ENCODE measurements at regions not wholly inside any gene's neighbourhood (a gene's known extent, or its start where the extent isn't known, plus 50 kb on each side); places are given as distances from the start of the nearest gene placed in this dataset.
"Not testable (repeated sequence)": the region's sequence is repeated elsewhere in the genome, so short reads cannot be mapped to it uniquely, and the experiment has no call there.

GRCh38 chr13:21228738-21229137 lies 52.3 kb downstream of the MRPL57 start:
- DNase-seq (ENCODE audit: low spot score) = no peak

GRCh38 chr13:21229241-21230024 lies 53.0 kb downstream of the MRPL57 start:
- DNase-seq (ENCODE audit: low spot score) = no peak

GRCh38 chr13:21230516-21230915 lies 54.1 kb downstream of the MRPL57 start:
- no peak for DNase-seq (ENCODE audit: low spot score)

DNA sequence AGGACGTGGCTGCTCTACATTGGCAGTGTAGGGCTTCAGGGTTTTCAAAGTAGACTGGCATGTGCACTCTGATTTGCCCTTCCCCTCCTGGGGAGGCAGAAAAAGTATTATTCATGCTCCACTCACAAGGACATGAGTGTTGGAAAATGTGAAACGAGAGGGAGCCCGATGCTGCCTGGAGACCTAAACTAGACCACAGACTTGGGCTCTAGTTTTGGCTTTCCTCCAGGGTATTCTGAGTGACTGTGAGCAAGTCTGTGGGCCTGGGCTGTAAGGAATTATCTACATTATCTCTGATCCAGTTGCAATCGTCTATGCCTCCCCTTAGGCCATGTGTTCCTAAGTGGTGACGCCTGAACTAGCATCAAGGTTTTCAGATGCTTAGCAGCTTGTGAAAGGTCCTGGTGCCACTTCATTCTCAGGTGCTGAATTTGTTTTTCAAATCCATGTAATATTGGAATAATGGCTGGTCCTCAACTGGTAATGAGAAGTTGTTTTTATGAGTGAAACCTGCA lies 55.0 kb downstream of the MRPL57 start:
- DNase-seq (ENCODE audit: low spot score) = no peak

- DNase-seq (ENCODE audit: low spot score) = no peak
Measured at GRCh38 chr13:21232196-21232595, 55.7 kb downstream of the MRPL57 start.

GRCh38 chr13:21232599-21232998 lies 56.1 kb downstream of the MRPL57 start:
- no peak for DNase-seq (ENCODE audit: low spot score)

GRCh38 chr13:21233086-21233485 lies 56.6 kb downstream of the MRPL57 start:
- DNase-seq (ENCODE audit: low spot score) = no peak

DNA sequence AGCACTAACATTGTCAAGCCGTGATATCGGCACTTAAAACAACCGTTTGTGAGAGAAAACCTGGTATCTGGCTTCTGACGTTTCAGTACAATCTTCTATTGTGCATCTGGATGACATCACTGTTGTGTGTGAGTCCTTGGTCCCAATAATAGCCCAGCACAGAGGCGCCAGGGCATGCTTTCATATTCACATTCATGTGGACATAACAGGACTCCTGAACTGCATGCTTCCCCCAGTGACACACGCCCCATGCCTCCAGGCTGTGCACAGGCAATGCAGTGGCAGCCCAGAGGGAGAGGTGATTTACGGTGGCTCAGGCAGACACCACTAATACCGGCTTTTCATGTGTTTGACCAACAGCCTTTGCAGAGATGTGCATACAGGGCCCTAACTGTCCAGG lies 58.1 kb downstream of the MRPL57 start:
- no peak for DNase-seq (ENCODE audit: low spot score)

GRCh38 chr13:21235174-21235573 lies 58.7 kb downstream of the MRPL57 start:
- DNase-seq (ENCODE audit: low spot score) = no peak

GRCh38 chr13:21237081-21237480 lies 60.6 kb downstream of the MRPL57 start:
- no peak for DNase-seq (ENCODE audit: low spot score)

DNA sequence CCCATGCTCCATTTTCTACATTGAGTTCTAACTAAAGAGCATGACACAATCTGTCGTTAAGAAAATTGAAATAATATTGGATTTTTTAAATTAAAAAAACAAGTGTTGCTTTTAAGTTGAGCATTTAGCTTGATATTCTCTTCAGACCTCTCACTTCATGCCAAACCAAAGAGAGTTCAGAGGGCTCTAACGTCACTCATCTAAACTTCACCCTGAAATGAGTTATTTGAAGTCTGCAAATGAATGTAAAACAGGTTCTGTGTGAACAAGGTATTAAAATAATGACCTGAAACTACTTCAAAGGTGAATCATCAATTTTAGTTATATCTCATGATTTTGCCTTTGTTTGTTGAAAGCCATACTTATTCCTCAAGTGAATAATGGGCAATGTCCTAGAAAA lies 61.8 kb downstream of the MRPL57 start:
- no peak for DNase-seq (ENCODE audit: low spot score)

GRCh38 chr13:21240586-21240985 lies 64.1 kb downstream of the MRPL57 start:
- DNase-seq (ENCODE audit: low spot score) = no peak

DNA sequence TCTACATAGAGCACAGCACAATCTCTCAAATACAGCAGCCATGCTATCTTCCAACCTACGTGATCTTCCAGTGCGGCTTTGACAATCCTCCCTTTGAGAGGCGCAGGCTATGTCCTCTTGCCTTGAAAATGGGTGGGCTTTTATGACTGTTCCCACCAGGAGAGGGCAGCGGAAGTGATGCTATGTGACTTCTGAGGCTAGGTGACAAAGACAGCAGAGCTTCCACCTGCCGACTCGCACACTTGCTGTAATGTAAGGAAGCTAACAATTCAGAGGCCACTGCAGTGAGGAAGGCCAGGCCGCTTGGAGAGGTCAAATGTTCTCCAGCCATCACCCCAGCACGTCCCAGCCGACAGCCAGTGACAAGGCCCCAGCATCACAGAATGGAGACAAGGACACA lies 65.8 kb downstream of the MRPL57 start:
- DNase-seq (ENCODE audit: low spot score) = no peak

- no peak for DNase-seq (ENCODE audit: low spot score)
Measured at GRCh38 chr13:21243045-21243897, 66.8 kb downstream of the MRPL57 start.

GRCh38 chr13:21243898-21244184 lies 67.4 kb downstream of the MRPL57 start:
- not testable (repeated sequence) for DNase-seq (ENCODE audit: low spot score)

DNA sequence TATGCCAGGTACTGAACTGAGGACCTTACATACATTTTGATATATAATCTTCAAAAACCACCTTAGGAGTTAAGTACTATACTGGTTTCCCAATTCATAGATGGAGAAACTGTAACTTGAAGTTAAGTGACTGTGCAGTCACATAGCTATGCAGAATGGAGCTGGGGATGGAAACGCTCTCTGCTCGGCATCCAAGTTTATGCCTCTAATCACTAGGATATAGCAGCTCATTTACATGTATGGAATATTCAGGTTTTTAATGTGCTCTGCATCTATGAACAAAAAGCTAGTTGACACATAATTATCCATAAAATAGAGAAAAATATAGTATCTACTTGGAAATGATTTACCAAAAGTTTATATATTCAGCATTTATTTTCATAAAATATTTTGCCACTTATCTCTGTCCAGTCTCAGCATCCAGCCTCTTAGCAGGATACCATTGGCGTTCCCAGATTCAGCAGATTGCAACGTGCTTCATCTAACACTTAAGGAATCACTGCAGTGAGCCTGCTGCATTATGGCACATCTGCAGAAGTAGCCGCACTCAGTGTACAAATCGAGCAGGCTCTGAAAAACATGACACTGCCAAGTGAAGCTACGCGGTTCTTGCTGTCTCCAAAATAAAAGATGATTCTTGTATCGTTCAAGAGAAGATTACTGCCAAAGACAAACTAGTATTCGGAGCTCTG lies 70.4 kb downstream of the MRPL57 start:
- DNase-seq (ENCODE audit: low spot score) = no peak

DNA sequence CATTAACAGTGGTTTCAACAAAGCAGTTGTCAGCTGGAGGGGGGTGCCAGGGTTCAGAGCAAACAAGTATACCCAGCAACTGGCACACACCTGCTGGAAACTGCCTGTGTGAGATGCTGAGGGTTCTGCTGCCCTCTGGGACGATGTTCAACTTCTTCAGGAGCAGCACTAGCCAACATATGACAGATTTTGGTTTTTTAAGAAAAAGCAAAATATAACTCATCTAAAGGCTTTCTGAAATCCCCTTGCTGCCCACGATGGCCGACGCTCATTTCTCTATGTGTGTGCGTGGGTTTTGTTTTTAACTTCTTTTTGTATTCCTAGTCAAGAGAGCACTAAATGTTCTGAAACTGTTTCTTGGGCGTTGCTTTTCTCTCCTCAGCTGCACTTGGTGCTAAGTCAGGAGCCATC lies 79.9 kb downstream of the MRPL57 start:
- no peak for DNase-seq (ENCODE audit: low spot score)

DNA sequence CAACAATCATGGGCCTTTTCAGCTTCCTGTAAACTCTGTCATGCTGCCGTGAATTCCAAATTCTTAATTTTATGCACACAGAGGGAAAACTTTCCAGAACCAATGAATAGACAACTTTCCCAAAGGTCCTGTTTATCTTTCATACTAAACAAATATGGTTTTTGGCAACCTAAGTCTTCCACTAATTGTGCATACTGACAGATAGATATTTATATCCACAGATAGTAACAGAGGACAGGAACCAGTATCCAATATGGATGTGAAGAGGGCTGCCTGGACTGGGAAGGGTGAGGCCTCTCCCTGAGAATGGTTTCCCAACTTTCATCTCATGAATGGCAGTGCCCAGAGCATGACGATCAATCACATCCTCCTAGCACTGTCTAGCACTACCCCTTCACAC lies 80.4 kb downstream of the MRPL57 start:
- no peak for DNase-seq (ENCODE audit: low spot score)

DNA sequence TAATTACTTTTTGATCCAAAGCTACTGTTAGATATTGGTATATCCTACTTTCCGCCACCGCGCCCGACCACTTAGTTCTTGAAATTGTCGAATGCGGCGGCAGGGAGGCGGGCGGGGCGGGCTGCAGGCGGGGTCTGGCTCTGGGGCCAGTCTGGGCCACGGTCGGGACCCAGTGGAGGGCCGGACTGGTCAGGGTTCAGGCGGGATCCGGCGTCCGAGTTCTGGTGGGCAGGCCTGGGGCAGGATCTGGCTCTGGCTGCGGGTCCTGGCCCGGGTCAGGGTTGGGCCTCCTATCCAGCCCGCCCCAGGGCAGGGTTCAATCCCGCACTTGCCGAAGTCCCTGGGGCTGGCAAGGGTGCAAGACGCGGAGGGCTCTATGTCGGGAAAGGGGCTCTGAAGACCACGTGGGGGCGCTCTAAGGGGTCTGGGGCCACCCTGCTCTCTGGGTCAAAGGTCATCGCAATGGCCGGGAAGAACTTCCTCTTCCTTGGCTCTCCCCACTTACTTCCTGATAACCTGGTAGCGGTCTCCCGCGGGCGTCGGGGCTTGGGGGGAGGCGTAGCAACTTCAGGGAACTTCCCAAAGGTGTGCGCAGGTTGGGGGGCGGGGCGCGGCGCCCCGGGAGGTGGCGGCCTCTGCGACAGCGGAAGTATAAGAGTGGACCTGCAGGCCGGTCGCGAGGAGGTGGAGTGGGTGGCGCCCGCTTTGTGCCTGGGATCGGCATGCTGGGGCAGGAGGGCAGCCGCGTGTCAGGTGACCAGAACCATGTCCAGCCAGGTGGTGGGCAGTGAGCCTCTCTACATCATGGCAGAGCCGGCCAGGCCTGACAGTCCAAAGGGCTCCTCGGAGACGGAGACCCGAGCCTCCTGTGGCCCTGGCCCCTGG lies 83.4 kb downstream of the MRPL57 start:
- DNase-seq (ENCODE audit: low spot score) = no peak

GRCh38 chr13:21260561-21261290 lies 84.3 kb downstream of the MRPL57 start:
- not testable (repeated sequence) for DNase-seq (ENCODE audit: low spot score)
